ENCODE measurements at regions not wholly inside any gene's neighbourhood (a gene's known extent, or its start where the extent isn't known, plus 50 kb on each side); places are given as distances from the start of the nearest gene placed in this dataset.
"Not testable (repeated sequence)": the region's sequence is repeated elsewhere in the genome, so short reads cannot be mapped to it uniquely, and the experiment has no call there.

GRCh38 chr1:157460381-157460780, 91.9 kb downstream of the FCRL5 start:
- no peak for DNase-seq (ENCODE audit: low read depth)

GRCh38 chr1:157457279-157457678, 95.0 kb downstream of the FCRL5 start:
- DNase-seq (ENCODE audit: low read depth): no peak

- no peak for DNase-seq (ENCODE audit: low read depth)
These were observed 97.0 kb downstream of the FCRL5 start for GRCh38 chr1:157455318-157455717.

GRCh38 chr1:157450106-157450505, 102.2 kb downstream of the FCRL5 start:
- no peak for DNase-seq (ENCODE audit: low read depth)

GRCh38 chr1:157448636-157449035, 103.7 kb downstream of the FCRL5 start:
- no peak for DNase-seq (ENCODE audit: low read depth)

GRCh38 chr1:157446356-157446755, 106.0 kb downstream of the FCRL5 start:
- DNase-seq (ENCODE audit: low read depth): not testable (repeated sequence)

GRCh38 chr1:157445616-157446140, 106.6 kb downstream of the FCRL5 start:
- DNase-seq (ENCODE audit: low read depth): not testable (repeated sequence)

- no peak for DNase-seq (ENCODE audit: low read depth)
These were observed 110.2 kb downstream of the FCRL5 start for GRCh38 chr1:157442065-157442464.

- DNase-seq (ENCODE audit: low read depth): no peak
These were observed 112.9 kb downstream of the FCRL5 start for GRCh38 chr1:157439302-157439954.

- no peak for DNase-seq (ENCODE audit: low read depth)
These were observed 113.7 kb downstream of the FCRL5 start for GRCh38 chr1:157438613-157439012.

- no peak for DNase-seq (ENCODE audit: low read depth)
These were observed 114.2 kb downstream of the FCRL5 start for GRCh38 chr1:157438146-157438545.

GRCh38 chr1:157437296-157437695, 115.0 kb downstream of the FCRL5 start:
- DNase-seq (ENCODE audit: low read depth): no peak

GRCh38 chr1:157431751-157432150, 120.6 kb downstream of the FCRL5 start:
- no peak for DNase-seq (ENCODE audit: low read depth)

GRCh38 chr1:157429601-157430240, 122.6 kb downstream of the FCRL5 start:
- no peak for DNase-seq (ENCODE audit: low read depth)

GRCh38 chr1:157423764-157424163, 128.6 kb downstream of the FCRL5 start:
- DNase-seq (ENCODE audit: low read depth): not testable (repeated sequence)

GRCh38 chr1:157419845-157420542, 132.3 kb downstream of the FCRL5 start:
- DNase-seq (ENCODE audit: low read depth): no peak

- DNase-seq (ENCODE audit: low read depth): no peak
These were observed 133.7 kb downstream of the FCRL5 start for GRCh38 chr1:157418659-157419058.

GRCh38 chr1:157418231-157418630, 134.1 kb downstream of the FCRL5 start:
- DNase-seq (ENCODE audit: low read depth): no peak

- DNase-seq (ENCODE audit: low read depth): no peak
These were observed 136.7 kb downstream of the FCRL5 start for GRCh38 chr1:157415661-157416060.

GRCh38 chr1:157412308-157412707, 140.0 kb downstream of the FCRL5 start:
- no peak for DNase-seq (ENCODE audit: low read depth)

GRCh38 chr1:157411769-157412168, 140.5 kb downstream of the FCRL5 start:
- DNase-seq (ENCODE audit: low read depth): no peak

GRCh38 chr1:157411064-157411463, 141.3 kb downstream of the FCRL5 start:
- no peak for DNase-seq (ENCODE audit: low read depth)

- DNase-seq (ENCODE audit: low read depth): no peak
These were observed 141.9 kb downstream of the FCRL5 start for GRCh38 chr1:157410457-157410856.

Data from T follicular helper cell (primary cell).